H1 (cell line): ENCODE measurements at regions not wholly inside any gene's neighbourhood (a gene's known extent, or its start where the extent isn't known, plus 50 kb on each side); places are given as distances from the start of the nearest gene placed in this dataset.

Source experiments
- CTCF ChIA-PET: fragments of 300-600 bp; sonication (Branson Sonifier 250); formaldehyde crosslinking; loops from one replicate; lab custom pipeline; 2021; ENCODE audit not compliant: partially characterized antibody; lab: Charles Lee
- POLR2A ChIA-PET: fragments of 300-600 bp; sonication (Branson Sonifier 250); formaldehyde crosslinking; loops from one replicate; lab custom pipeline; 2021; ENCODE audit warnings: inconsistent platforms; ENCODE audit not compliant: partially characterized antibody; lab: Charles Lee
- DNase-seq, 2 experiments: peaks; one replicate each; pipeline versions ENCODE4 v3.0.0 to v3.0.0-alpha.2; 2010 to 2022; ENCODE audit warnings: low spot score in 2 of 2, low read depth in 1 of 2, mixed read lengths in 1 of 2
- FAIRE-seq: peaks from 2 replicates; lab custom pipeline; 2011; peaks lifted over from hg19 to GRCh38; lab: Jason Lieb, UNC
- H2AFZ ChIP-seq: 2 replicates; pipeline ENCODE4 v1.8.1; 2012; ENCODE audit warnings: low read length, inconsistent platforms
- H2AK5ac ChIP-seq: 2 replicates; pipeline ENCODE4 v1.6.1; 2013; ENCODE audit warnings: low read depth, low read length
- H2BK120ac ChIP-seq: replicated peaks from 2 replicates; pipeline ENCODE3; 2013; ENCODE audit warnings: low read depth, low read length, inconsistent platforms
- H2BK12ac ChIP-seq: 2 replicates; pipeline ENCODE4 v1.6.1; 2013; ENCODE audit warnings: low read depth, low read length
- H2BK15ac ChIP-seq: 2 replicates; pipeline ENCODE4 v1.6.1; 2013; ENCODE audit warnings: low read length
- H2BK20ac ChIP-seq: 2 replicates; pipeline ENCODE4 v1.6.1; 2013; ENCODE audit warnings: low read length
- H2BK5ac ChIP-seq: 2 replicates; pipeline ENCODE4 v1.6.1; 2013; ENCODE audit warnings: low read depth, low read length
- H3K14ac ChIP-seq: 2 replicates; pipeline ENCODE4 v1.6.1; 2013; ENCODE audit warnings: inconsistent platforms; ENCODE audit not compliant: insufficient read length
- H3K18ac ChIP-seq: 2 replicates; pipeline ENCODE4 v1.6.1; 2013; ENCODE audit warnings: low read length; ENCODE audit errors: extremely low read depth
- H3K23ac ChIP-seq: 2 replicates; pipeline ENCODE4 v1.6.1; 2013; ENCODE audit warnings: inconsistent platforms; ENCODE audit not compliant: insufficient read length
- H3K23me2 ChIP-seq: 2 replicates; pipeline ENCODE4 v1.6.1; 2013; ENCODE audit warnings: low read depth, low read length
- H3K27ac ChIP-seq: 2 replicates; pipeline ENCODE4 v1.6.1; 2011; ENCODE audit warnings: low read depth, low read length, inconsistent platforms
- H3K27me3 ChIP-seq, 4 experiments: replicated peaks in 1 of 4; 1 replicate in 1 of 4; 2 replicates in 3 of 4; pipeline versions ENCODE4 v1.6.1 to v1.8.1; 2011 to 2013; ENCODE audit warnings: low read length in 3 of 4, mild to moderate bottlenecking in 3 of 4, inconsistent platforms in 2 of 4, mixed read lengths in 2 of 4, moderate library complexity in 1 of 4; ENCODE audit not compliant: control insufficient read depth in 3 of 4, insufficient read depth in 3 of 4; ENCODE audit errors: extremely low read depth in 1 of 4
- H3K36me3 ChIP-seq, 4 experiments: 2 replicates each; pipeline versions ENCODE4 v1.6.1 to v1.8.1; 2011 to 2013; ENCODE audit warnings: mild to moderate bottlenecking in 4 of 4, low read length in 3 of 4, moderate library complexity in 2 of 4, control low read depth in 1 of 4, inconsistent platforms in 1 of 4; ENCODE audit not compliant: insufficient read depth in 4 of 4, control insufficient read depth in 2 of 4
- H3K4ac ChIP-seq: replicated peaks from 2 replicates; pipeline ENCODE3; 2013; ENCODE audit warnings: low read length, low read depth, mixed read lengths, inconsistent platforms; ENCODE audit not compliant: insufficient read length
- H3K4me1 ChIP-seq, 4 experiments: replicated peaks in 1 of 4; 1 replicate in 1 of 4; 2 replicates in 3 of 4; pipeline versions ENCODE4 v1.6.1 to v1.8.1; 2011 to 2013; ENCODE audit warnings: low read length in 3 of 4, inconsistent platforms in 2 of 4, mixed read lengths in 1 of 4; ENCODE audit not compliant: insufficient read depth in 4 of 4, control insufficient read depth in 3 of 4
- H3K4me2 ChIP-seq, 2 experiments: 2 replicates each; pipeline versions ENCODE4 v1.6.1 to v1.8.1; 2011 to 2013; ENCODE audit warnings: low read depth in 2 of 2, low read length in 2 of 2, control low read depth in 1 of 2, inconsistent platforms in 1 of 2, mild to moderate bottlenecking in 1 of 2; ENCODE audit not compliant: insufficient read depth in 1 of 2
- H3K4me3 ChIP-seq, 4 experiments: fragments of 200-600, 300-600 bp in 1 of 4; sonication (generic), shearing (Covaris generic), sonication (Bioruptor Twin) in 1 of 4; 2 replicates each; pipeline versions ENCODE4 v1.5.1 to v1.8.1; 2011 to 2016; ENCODE audit warnings: low read length in 4 of 4, low read depth in 3 of 4, control low read depth in 2 of 4, inconsistent platforms in 2 of 4, mild to moderate bottlenecking in 2 of 4, mixed read lengths in 1 of 4, moderate library complexity in 1 of 4; ENCODE audit not compliant: insufficient read depth in 2 of 4; ENCODE audit errors: extremely low read depth in 1 of 4
- H3K56ac ChIP-seq: replicated peaks from 2 replicates; pipeline ENCODE3; 2013; ENCODE audit warnings: low read depth, mild to moderate bottlenecking, mixed read lengths, low read length, inconsistent platforms; ENCODE audit not compliant: insufficient read length
- H3K79me1 ChIP-seq: 2 replicates; pipeline ENCODE4 v1.6.1; 2013; ENCODE audit warnings: low read depth, low read length, control low read depth
- H3K79me2 ChIP-seq, 2 experiments: 2 replicates each; pipeline versions ENCODE4 v1.6.1 to v1.8.1; 2012 to 2013; ENCODE audit warnings: low read length in 2 of 2, mild to moderate bottlenecking in 2 of 2, inconsistent platforms in 1 of 2; ENCODE audit not compliant: insufficient read depth in 2 of 2, control insufficient read depth in 1 of 2
- H3K9ac ChIP-seq, 4 experiments: replicated peaks in 1 of 4; 1 replicate in 1 of 4; 2 replicates in 3 of 4; pipeline versions ENCODE4 v1.6.1 to v1.8.1; 2011 to 2013; ENCODE audit warnings: low read depth in 3 of 4, low read length in 3 of 4, control low read depth in 2 of 4, mild to moderate bottlenecking in 2 of 4, moderate library complexity in 2 of 4, inconsistent platforms in 1 of 4; ENCODE audit errors: extremely low read depth in 1 of 4
- H3K9me3 ChIP-seq, 2 experiments: 2 replicates each; pipeline versions ENCODE4 v1.6.1 to v1.8.1; 2012 to 2013; ENCODE audit warnings: mild to moderate bottlenecking in 2 of 2, moderate library complexity in 2 of 2, control low read depth in 1 of 2, inconsistent platforms in 1 of 2, low read depth in 1 of 2, low read length in 1 of 2, mixed read lengths in 1 of 2; ENCODE audit not compliant: insufficient read depth in 2 of 2
- H4K20me1 ChIP-seq, 2 experiments: replicated peaks in 1 of 2; 2 replicates each; pipeline versions ENCODE3 to v1.8.1; 2011 to 2013; ENCODE audit warnings: inconsistent platforms in 2 of 2, low read length in 2 of 2, mild to moderate bottlenecking in 1 of 2; ENCODE audit not compliant: insufficient read depth in 2 of 2, control insufficient read depth in 1 of 2
- H4K5ac ChIP-seq: 2 replicates; pipeline ENCODE4 v1.6.1; 2013; ENCODE audit warnings: low read length, low read depth, mixed read lengths, inconsistent platforms; ENCODE audit not compliant: insufficient read length
- H4K8ac ChIP-seq: 2 replicates; pipeline ENCODE4 v1.8.0; 2013; ENCODE audit warnings: mild to moderate bottlenecking, moderate library complexity, low read length, inconsistent platforms; ENCODE audit not compliant: insufficient read depth; ENCODE audit errors: extremely low read depth
- H4K91ac ChIP-seq: replicated peaks from 2 replicates; pipeline ENCODE3; 2013; ENCODE audit warnings: low read length, mixed read lengths, inconsistent platforms; ENCODE audit not compliant: insufficient read length
- BCL11A ChIP-seq, 2 experiments: IDR thresholded peaks; one replicate each; pipeline ENCODE4 v1.6.1; 2011; ENCODE audit warnings: low read depth in 2 of 2, low read length in 2 of 2, mild to moderate bottlenecking in 2 of 2
- CHD1 ChIP-seq: IDR thresholded peaks from 2 replicates; pipeline ENCODE4 v1.6.1; 2012; ENCODE audit warnings: low read depth, low read length, improper control_type of control experiment
- EGR1 ChIP-seq: IDR thresholded peaks from 2 replicates; pipeline ENCODE4 v1.6.1; 2011; ENCODE audit warnings: low read depth, low read length, borderline replicate concordance
- GABPA ChIP-seq: IDR thresholded peaks from 2 replicates; pipeline ENCODE4 v1.6.1; 2011; ENCODE audit warnings: mild to moderate bottlenecking, low read length, moderate library complexity, borderline replicate concordance; ENCODE audit not compliant: insufficient read depth
- KDM1A ChIP-seq: fragments of 200-600, 300-600 bp; sonication (generic); IDR thresholded peaks from 2 replicates; pipeline ENCODE4 v1.7.1; 2016; ENCODE audit warnings: mild to moderate bottlenecking, low read length, borderline replicate concordance
- POLR2A ChIP-seq, 2 experiments: IDR thresholded peaks; 1 replicate in 1 of 2; 2 replicates in 1 of 2; pipeline ENCODE4 v1.6.1; 2011; ENCODE audit warnings: low read depth in 2 of 2, low read length in 2 of 2, mild to moderate bottlenecking in 2 of 2; ENCODE audit errors: control extremely low read depth in 1 of 2
- RNF2 ChIP-seq: fragments of 200-900, 300-1000 bp; sonication (generic); IDR thresholded peaks from 2 replicates; pipeline ENCODE4 v1.7.1; 2016; ENCODE audit warnings: borderline replicate concordance, low read depth, mild to moderate bottlenecking, antibody characterized with exemption, low read length; ENCODE audit not compliant: poor library complexity, severe bottlenecking; ENCODE audit errors: missing control alignments
- SIRT6 ChIP-seq: IDR thresholded peaks from one replicate; pipeline ENCODE4 v1.7.1; 2012; ENCODE audit warnings: low read length, inconsistent platforms
- SP1 ChIP-seq: IDR thresholded peaks from 2 replicates; pipeline ENCODE4 v1.6.1; 2011; ENCODE audit warnings: low read depth, low read length
- TBP ChIP-seq: IDR thresholded peaks from 2 replicates; pipeline ENCODE4 v1.6.1; 2011; ENCODE audit warnings: low read depth, low read length, improper control_type of control experiment
- TEAD4 ChIP-seq: IDR thresholded peaks from 2 replicates; pipeline ENCODE4 v1.6.1; 2012; ENCODE audit warnings: low read depth, low read length, inconsistent platforms, mixed read lengths
- whole genome bisulfite sequencing, 2 experiments: shearing (Covaris generic) in 1 of 2; methylation state at CpG; one replicate each; pipeline versions ENCODE4 v1.1.6 to v1.1.7; 2013 to 2015; ENCODE audit warnings: low lambda C conversion rate in 2 of 2, mixed read lengths in 2 of 2, inconsistent platforms in 1 of 2, low coverage in 1 of 2, missing lambda C conversion rate in 1 of 2; ENCODE audit not compliant: insufficient replicate concordance in 2 of 2, insufficient coverage in 1 of 2, insufficient read length in 1 of 2; ENCODE audit errors: extremely low coverage in 1 of 2, missing lambda C conversion rate in 1 of 2; 5-methylcytosine and 5-hydroxymethylcytosine counted together
- TF ChIP-seq, protein P1 (sequence below): IDR thresholded peaks from 2 replicates; pipeline ENCODE4 v1.6.1; 2012; ENCODE audit warnings: inconsistent platforms

DNA sequence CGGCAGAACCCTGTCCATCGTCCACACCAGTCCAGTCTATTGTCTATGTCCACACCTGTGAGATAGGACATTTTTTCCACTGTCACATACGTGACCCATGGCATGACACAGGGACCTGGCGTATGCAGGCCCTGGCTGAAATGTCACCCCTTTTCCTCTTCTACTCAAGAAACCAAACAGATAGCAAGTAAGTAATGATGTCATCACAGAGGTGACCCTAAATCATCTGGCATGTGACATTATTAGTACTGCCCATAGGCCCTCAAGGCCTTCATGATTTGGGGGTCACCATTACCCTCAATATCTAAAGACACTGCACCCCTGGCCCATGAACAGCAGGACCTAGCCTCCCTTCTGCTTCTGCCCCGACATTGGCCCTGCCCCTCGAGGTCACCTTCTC lies 88.3 kb downstream of the LHX2 start:
- TF ChIP-seq RNF2 (no peak), SP1 (no peak), POLR2A (IDR thresholded peaks at IDR 0.05; ENCODE audit: control extremely low read depth in 1 of 2, low read depth in 2 of 2, low read length in 2 of 2) (no peak), CHD1 (no peak), KDM1A (no peak), EGR1 (no peak), TBP (no peak), SIRT6 (no peak), BCL11A (IDR thresholded peaks at IDR 0.05; ENCODE audit: low read depth in 2 of 2, low read length in 2 of 2) (no peak), GABPA (no peak), TEAD4 (no peak)
- TF ChIP-seq, protein P1, sequence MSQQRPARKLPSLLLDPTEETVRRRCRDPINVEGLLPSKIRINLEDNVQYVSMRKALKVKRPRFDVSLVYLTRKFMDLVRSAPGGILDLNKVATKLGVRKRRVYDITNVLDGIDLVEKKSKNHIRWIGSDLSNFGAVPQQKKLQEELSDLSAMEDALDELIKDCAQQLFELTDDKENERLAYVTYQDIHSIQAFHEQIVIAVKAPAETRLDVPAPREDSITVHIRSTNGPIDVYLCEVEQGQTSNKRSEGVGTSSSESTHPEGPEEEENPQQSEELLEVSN: no peak
- POLR2A ChIA-PET: no interaction called here
- H3K23me2 ChIP-seq: no peaks in the 10 kb centered on the region

More for the DNA sequence above, 88.3 kb downstream of the LHX2 start:
- Histone ChIP-seq H3K56ac (no peak overlapping the region), H3K27me3 (no peaks in the 10 kb centered on the region), H2BK120ac (no peak overlapping the region), H3K4me3 (no peak overlapping the region), H3K9ac (no peak overlapping the region), H4K91ac (no peak overlapping the region), H2BK5ac (no peak overlapping the region), H2BK20ac (no peak overlapping the region), H3K36me3 (no peaks in the 10 kb centered on the region), H3K4me2 (no peak overlapping the region), H3K79me2 (no peaks in the 10 kb centered on the region), H3K4me1 (peaks cover 0 to 6% (median 2%) of the 10 kb centered on the region in 4 experiments; a peak in 3 of 7 replicates), H4K8ac (no peak overlapping the region), H2BK15ac (no peak overlapping the region), H2AFZ (no peak overlapping the region), H3K27ac (no peak overlapping the region), H3K4ac (no peak overlapping the region), H3K14ac (no peak overlapping the region), H3K79me1 (no peaks in the 10 kb centered on the region), H2BK12ac (no peak overlapping the region), H2AK5ac (no peak overlapping the region), H3K9me3 (no peaks in the 10 kb centered on the region), H4K20me1 (no peaks in the 10 kb centered on the region), H3K23ac (no peak overlapping the region), H3K18ac (no peak overlapping the region), H4K5ac (no peak overlapping the region)
- no peak for DNase-seq
- WGBS, 2 experiments: 93% methylated on average over 6 of the region's 6 CpGs; no CpG with 5 or more reads in 1 of the 2 experiments
- no peak for FAIRE-seq
- CTCF ChIA-PET: no interaction called here
